SU-DHL-6 (cell line): ENCODE measurements at regions not wholly inside any gene's neighbourhood (a gene's known extent, or its start where the extent isn't known, plus 50 kb on each side); places are given as distances from the start of the nearest gene placed in this dataset.

Experiments used
- H2AFZ ChIP-seq: fragments of 200-600 bp; sonication (generic); 2 replicates; pipeline ENCODE4 v1.6.1; 2014; ENCODE audit warnings: low read depth, mild to moderate bottlenecking, moderate library complexity, mixed read lengths, antibody characterized with exemption, low read length; ENCODE audit not compliant: severe bottlenecking
- H3F3A ChIP-seq: fragments of 200-600 bp; shearing (Covaris generic); 2 replicates; pipeline ENCODE4 v1.6.0; 2016; ENCODE audit warnings: antibody characterized with exemption, mild to moderate bottlenecking; ENCODE audit not compliant: insufficient read depth
- H3K27ac ChIP-seq: fragments of 200-600 bp; sonication (generic); 2 replicates; pipeline ENCODE4 v1.5.1; 2016; ENCODE audit warnings: low read depth, mild to moderate bottlenecking, low read length, moderate library complexity, mixed read lengths
- H3K27me3 ChIP-seq: fragments of 200-600 bp; sonication (generic), shearing (Covaris generic); 2 replicates; pipeline ENCODE4 v1.6.0; 2014; ENCODE audit warnings: mild to moderate bottlenecking, low read length
- H3K36me3 ChIP-seq: fragments of 200-600 bp; sonication (generic); 2 replicates; pipeline ENCODE4 v1.6.1; 2014; ENCODE audit warnings: mild to moderate bottlenecking, low read length, mixed read lengths
- H3K4me2 ChIP-seq: fragments of 300-600, 200-600 bp; shearing (Covaris generic), sonication (generic); 2 replicates; pipeline ENCODE4 v1.6.0; 2014; ENCODE audit warnings: low read length, low read depth, mild to moderate bottlenecking; ENCODE audit not compliant: poor library complexity, severe bottlenecking
- H3K4me3 ChIP-seq: fragments of 200-600 bp; sonication (generic); 2 replicates; pipeline ENCODE4 v1.5.1; 2014; ENCODE audit warnings: antibody characterized with exemption, low read length, mild to moderate bottlenecking, mixed read lengths; ENCODE audit not compliant: insufficient read depth, poor library complexity, severe bottlenecking
- H3K79me2 ChIP-seq: fragments of 200-600 bp; sonication (generic); 2 replicates; pipeline ENCODE4 v1.6.1; 2014; ENCODE audit warnings: mild to moderate bottlenecking, low read length, moderate library complexity; ENCODE audit not compliant: insufficient read depth
- H3K9ac ChIP-seq: fragments of 200-600 bp; sonication (generic); 2 replicates; pipeline ENCODE4 v1.7.0; 2014; ENCODE audit warnings: mild to moderate bottlenecking, low read length
- H3K9me2 ChIP-seq: fragments of 200-600 bp; sonication (generic); replicated peaks from 2 replicates; pipeline ENCODE4 v1.6.1; 2014; ENCODE audit warnings: low read length; ENCODE audit not compliant: insufficient read depth
- H3K9me3 ChIP-seq: fragments of 200-600 bp; sonication (generic); 2 replicates; pipeline ENCODE4 v1.6.1; 2014; ENCODE audit warnings: low read length, mixed read lengths; ENCODE audit not compliant: insufficient read depth
- H4K20me1 ChIP-seq: fragments of 200-600 bp; sonication (generic); 2 replicates; pipeline ENCODE4 v1.6.1; 2014; ENCODE audit warnings: low read depth, mild to moderate bottlenecking, antibody characterized with exemption, low read length, moderate library complexity, mixed read lengths
- EZH2phosphoT487 ChIP-seq: fragments of 200-600 bp; sonication (generic), shearing (Covaris generic); conservative IDR thresholded peaks from 2 replicates; pipeline ENCODE4 v1.6.1; 2018; ENCODE audit warnings: mild to moderate bottlenecking, antibody characterized with exemption, low read length, moderate library complexity, mixed read lengths
- TF ChIP-seq, protein P1 (sequence below): fragments of 200-600 bp; sonication (generic); IDR thresholded peaks from one replicate; pipeline ENCODE4 v1.5.1; 2017; ENCODE audit warnings: antibody characterized with exemption, mild to moderate bottlenecking, low read length, moderate library complexity; ENCODE audit not compliant: insufficient read depth, poor library complexity, severe bottlenecking

DNA sequence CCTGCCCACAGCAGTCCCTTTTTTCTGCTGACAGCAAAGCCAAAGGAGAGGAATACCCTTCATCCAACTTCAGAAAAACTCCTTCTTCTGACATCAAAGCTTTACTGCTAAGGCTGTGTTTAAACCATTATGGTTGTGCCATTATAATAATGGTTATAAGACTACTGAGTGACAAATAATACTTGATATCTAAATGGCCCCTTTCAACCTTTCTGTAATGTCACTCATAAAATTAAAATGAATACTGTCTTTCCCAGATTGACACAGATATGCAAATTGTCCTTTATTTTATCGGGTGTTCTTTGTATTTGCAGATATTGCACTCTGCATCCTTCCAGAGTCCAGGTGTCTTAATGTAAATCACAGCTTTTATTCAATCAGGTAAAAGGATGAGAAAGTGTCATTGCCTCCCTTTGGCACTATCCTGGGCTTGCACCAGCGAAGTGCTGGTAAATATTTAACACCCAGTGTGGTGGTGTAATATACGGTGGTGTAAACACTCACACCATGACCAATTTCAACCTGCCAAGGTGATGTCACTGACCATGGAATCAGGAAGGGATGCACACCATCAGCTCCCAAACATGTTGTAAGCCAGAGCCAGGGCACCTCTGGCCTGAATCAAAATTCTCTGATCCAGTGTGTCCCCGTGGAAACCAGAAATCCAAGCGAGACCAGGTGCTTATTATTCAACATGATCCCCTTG, 139.4 kb upstream of the TENM3 start:
- no peak for TF ChIP-seq EZH2phosphoT487
- TF ChIP-seq, protein P1, sequence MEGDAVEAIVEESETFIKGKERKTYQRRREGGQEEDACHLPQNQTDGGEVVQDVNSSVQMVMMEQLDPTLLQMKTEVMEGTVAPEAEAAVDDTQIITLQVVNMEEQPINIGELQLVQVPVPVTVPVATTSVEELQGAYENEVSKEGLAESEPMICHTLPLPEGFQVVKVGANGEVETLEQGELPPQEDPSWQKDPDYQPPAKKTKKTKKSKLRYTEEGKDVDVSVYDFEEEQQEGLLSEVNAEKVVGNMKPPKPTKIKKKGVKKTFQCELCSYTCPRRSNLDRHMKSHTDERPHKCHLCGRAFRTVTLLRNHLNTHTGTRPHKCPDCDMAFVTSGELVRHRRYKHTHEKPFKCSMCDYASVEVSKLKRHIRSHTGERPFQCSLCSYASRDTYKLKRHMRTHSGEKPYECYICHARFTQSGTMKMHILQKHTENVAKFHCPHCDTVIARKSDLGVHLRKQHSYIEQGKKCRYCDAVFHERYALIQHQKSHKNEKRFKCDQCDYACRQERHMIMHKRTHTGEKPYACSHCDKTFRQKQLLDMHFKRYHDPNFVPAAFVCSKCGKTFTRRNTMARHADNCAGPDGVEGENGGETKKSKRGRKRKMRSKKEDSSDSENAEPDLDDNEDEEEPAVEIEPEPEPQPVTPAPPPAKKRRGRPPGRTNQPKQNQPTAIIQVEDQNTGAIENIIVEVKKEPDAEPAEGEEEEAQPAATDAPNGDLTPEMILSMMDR: no peak
- no peaks in the 10 kb centered on the region for H3F3A ChIP-seq
- H3K9me3 ChIP-seq: no peaks in the 10 kb centered on the region
- no peak overlapping the region for H3K27ac ChIP-seq
- no peak overlapping the region for H2AFZ ChIP-seq
- no peaks in the 10 kb centered on the region for H3K9me2 ChIP-seq
- H3K36me3 ChIP-seq: no peaks in the 10 kb centered on the region
- no peak overlapping the region for H3K4me2 ChIP-seq
- H3K79me2 ChIP-seq: no peaks in the 10 kb centered on the region
- no peaks in the 10 kb centered on the region for H4K20me1 ChIP-seq
- no peak overlapping the region for H3K9ac ChIP-seq
- H3K27me3 ChIP-seq: no peaks in the 10 kb centered on the region
- no peak overlapping the region for H3K4me3 ChIP-seq

GRCh38 chr4:182105416-182105815, 137.8 kb upstream of the TENM3 start:
- H3K9me3 ChIP-seq: no peaks in the 10 kb centered on the region
- H3K4me2 ChIP-seq: no peak overlapping the region
- H2AFZ ChIP-seq: no peak overlapping the region
- H3F3A ChIP-seq: no peaks in the 10 kb centered on the region
- H3K36me3 ChIP-seq: no peaks in the 10 kb centered on the region
- TF ChIP-seq EZH2phosphoT487: no peak
- no peaks in the 10 kb centered on the region for H4K20me1 ChIP-seq
- no peaks in the 10 kb centered on the region for H3K79me2 ChIP-seq
- H3K9me2 ChIP-seq: no peaks in the 10 kb centered on the region
- no peak overlapping the region for H3K4me3 ChIP-seq
- H3K9ac ChIP-seq: no peak overlapping the region
- H3K27me3 ChIP-seq: no peaks in the 10 kb centered on the region
- no peak overlapping the region for H3K27ac ChIP-seq

GRCh38 chr4:182107931-182108330, 135.3 kb upstream of the TENM3 start:
- Histone ChIP-seq H3F3A (no peaks in the 10 kb centered on the region), H3K4me3 (no peak overlapping the region), H3K9me2 (no peaks in the 10 kb centered on the region), H3K4me2 (no peak overlapping the region), H3K9me3 (no peaks in the 10 kb centered on the region), H2AFZ (no peak overlapping the region), H3K27ac (no peak overlapping the region), H3K27me3 (no peaks in the 10 kb centered on the region), H3K9ac (no peak overlapping the region), H4K20me1 (no peaks in the 10 kb centered on the region), H3K36me3 (no peaks in the 10 kb centered on the region), H3K79me2 (no peaks in the 10 kb centered on the region)
- no peak for TF ChIP-seq EZH2phosphoT487
- TF ChIP-seq, protein P1: no peak

- Histone ChIP-seq H3K36me3 (no peaks in the 10 kb centered on the region), H3K79me2 (no peaks in the 10 kb centered on the region), H2AFZ (no peak overlapping the region), H3K4me3 (no peak overlapping the region), H3K9ac (no peak overlapping the region), H4K20me1 (no peaks in the 10 kb centered on the region), H3K4me2 (no peak overlapping the region), H3K27ac (no peak overlapping the region), H3K9me2 (no peaks in the 10 kb centered on the region), H3F3A (no peaks in the 10 kb centered on the region), H3K9me3 (no peaks in the 10 kb centered on the region), H3K27me3 (no peaks in the 10 kb centered on the region)
- TF ChIP-seq, protein P1: no peak
- TF ChIP-seq EZH2phosphoT487: no peak
Observed at GRCh38 chr4:182111586-182111985, 131.6 kb upstream of the TENM3 start.
